HG03066 (cell line): ENCODE measurements at regions not wholly inside any gene's neighbourhood (a gene's known extent, or its start where the extent isn't known, plus 50 kb on each side); places are given as distances from the start of the nearest gene placed in this dataset.
"Not testable (repeated sequence)": the region's sequence is repeated elsewhere in the genome, so short reads cannot be mapped to it uniquely, and the experiment has no call there.

Experiments used
- ATAC-seq: cut with Tn5 transposase; IDR thresholded peaks from one replicate; pipeline ENCODE4 v1.9.1; 2021; ENCODE audit warnings: low read depth; ENCODE audit not compliant: unreplicated experiment

- ATAC-seq = no peak
Measured at GRCh38 chr6:137313928-137314855, 95.0 kb upstream of the IFNGR1 start.

GRCh38 chr6:137313211-137313610, 94.0 kb upstream of the IFNGR1 start:
- no peak for ATAC-seq

- ATAC-seq = no peak
Measured at GRCh38 chr6:137311940-137312339, 92.8 kb upstream of the IFNGR1 start.

DNA sequence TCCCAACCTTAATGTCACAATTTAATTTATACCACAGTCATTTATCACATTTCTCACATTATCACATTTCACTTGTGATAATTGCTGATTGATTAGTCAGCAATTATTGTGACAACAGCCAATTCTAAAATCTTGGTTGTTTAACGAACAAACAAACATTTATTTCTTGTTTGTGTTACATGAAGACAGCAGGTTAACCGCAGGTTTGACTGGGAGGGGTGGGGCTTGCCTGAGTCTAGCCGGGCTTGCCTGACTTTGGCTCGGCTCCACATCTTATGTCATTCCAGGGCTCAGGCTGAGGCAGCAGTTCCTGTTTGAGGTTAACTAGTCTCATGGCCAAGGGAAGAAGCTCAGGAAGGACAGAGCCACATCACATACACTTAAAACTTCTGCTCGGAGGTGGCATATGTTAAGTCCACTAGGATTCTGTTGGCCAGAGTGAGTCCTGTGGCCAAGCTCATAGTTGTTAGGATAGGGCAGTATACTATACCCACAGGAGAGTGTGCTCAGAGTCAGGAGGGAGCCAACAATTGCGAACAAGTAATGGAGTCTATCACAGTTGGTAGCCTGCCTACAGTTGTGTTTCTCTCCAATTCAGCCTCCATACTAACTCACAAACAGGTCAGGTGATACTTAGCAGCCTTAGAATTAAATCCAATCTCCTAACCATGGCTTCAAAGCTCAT, 90.0 kb upstream of the IFNGR1 start:
- ATAC-seq = no peak

DNA sequence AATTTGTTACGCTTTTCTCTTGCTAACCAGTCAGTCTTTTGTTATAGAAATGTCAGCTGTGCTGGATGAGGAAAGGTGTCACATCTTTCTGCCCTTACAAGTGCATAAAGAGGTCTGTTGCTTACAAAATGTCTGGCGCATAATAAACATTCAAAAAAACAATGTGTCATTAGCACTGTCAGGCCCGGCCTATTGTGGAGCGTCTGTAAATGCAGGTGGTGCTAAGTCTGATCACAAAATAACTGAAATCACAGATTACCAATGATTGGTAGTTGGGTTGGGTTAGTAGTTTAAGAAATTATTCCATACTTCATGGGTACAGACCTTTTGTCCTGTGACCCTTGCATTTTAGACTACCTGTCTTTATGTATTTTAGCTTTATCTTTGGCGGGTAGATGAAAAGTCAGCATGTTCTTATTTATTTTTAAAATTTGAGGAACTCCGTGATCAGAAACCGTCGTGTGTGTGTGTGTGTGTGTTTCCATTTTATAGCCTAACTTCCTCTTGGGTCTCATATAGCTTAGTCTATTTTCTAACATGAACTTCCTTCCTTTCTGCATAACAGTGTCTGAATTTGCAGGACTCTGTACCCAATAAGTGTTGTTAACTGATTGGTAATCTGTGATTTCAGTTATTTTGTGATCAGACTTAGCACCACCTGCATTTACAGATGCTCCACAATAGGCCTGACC, 88.1 kb upstream of the IFNGR1 start:
- ATAC-seq = no peak

DNA sequence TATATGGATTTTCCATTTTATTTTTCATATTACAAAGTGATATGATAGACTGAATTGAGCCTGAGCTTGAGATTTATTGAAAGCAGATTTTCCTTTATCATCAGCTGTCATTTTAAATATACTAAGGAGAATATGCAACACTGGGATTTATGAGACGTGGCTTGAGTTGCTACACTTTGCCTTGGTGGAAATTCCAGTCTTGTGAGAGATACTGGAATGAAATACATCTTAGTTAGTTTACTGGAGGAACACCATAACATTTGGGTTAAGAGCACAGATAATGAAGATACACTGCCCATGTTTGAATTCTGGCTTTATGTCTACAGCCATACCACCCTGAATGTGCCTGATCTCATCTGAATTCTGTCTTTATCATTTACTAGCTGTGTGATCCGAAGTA, 86.5 kb upstream of the IFNGR1 start:
- no peak for ATAC-seq

DNA sequence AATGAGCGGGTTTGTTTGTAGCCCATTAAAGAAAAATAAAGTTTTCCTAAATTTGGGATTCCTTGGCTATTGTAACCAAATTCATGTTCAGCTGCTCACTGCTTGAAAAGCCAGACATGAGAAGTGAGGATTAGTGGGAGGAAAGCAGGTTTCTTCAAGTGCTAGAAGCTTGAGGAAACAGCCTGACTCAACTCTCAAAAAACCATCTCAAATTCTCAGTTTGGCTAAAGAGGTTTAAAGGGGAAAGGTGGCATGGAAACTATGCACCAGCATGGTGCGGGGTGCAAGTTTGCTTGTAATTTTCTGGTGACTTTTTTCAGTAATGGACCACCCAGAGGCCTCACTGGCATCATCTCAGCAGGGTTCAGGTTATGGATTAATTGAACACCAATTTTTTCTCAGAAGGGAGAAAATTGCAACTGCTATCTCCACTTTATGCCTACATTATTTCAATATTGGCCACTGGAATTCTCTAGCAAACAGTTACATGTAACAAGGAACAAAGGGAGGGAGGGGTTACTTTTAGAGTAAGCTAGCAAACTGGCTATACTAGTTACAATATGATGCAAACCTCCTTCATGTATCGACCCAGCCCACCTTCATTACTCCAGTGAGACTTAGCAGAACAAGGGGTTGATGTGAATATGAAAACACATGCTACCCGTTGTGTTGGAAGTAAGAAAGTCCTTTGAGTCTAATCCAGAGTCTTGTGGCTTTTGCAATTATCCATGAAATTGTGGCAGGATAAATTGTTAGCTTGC, 85.0 kb upstream of the IFNGR1 start:
- no peak for ATAC-seq

GRCh38 chr6:137303441-137303840, 84.3 kb upstream of the IFNGR1 start:
- no peak for ATAC-seq

DNA sequence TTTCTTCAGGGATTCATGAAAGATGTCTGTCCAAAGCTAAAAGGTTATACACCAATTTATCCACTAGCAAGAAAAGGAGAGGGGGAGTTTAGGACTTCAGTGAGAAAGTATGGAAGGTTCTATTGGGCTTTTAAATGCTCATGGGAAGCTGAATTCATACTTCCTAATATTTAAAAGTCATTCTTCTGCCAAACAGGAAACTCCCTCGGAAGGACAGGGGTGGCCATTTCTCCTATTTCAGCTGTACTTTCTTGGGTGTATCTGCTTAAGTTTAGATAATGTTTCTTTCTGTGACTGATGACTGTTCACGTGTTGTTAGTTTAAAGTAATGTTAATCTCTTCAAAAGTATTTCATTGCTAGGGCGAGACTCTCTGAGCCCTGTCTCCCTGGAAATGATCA, 80.5 kb upstream of the IFNGR1 start:
- ATAC-seq = no peak

- no peak for ATAC-seq
Measured at GRCh38 chr6:137297887-137298286, 78.7 kb upstream of the IFNGR1 start.

GRCh38 chr6:137292326-137292725, 73.1 kb upstream of the IFNGR1 start:
- ATAC-seq = not testable (repeated sequence)

GRCh38 chr6:137291441-137291840, 72.3 kb upstream of the IFNGR1 start:
- ATAC-seq = no peak

DNA sequence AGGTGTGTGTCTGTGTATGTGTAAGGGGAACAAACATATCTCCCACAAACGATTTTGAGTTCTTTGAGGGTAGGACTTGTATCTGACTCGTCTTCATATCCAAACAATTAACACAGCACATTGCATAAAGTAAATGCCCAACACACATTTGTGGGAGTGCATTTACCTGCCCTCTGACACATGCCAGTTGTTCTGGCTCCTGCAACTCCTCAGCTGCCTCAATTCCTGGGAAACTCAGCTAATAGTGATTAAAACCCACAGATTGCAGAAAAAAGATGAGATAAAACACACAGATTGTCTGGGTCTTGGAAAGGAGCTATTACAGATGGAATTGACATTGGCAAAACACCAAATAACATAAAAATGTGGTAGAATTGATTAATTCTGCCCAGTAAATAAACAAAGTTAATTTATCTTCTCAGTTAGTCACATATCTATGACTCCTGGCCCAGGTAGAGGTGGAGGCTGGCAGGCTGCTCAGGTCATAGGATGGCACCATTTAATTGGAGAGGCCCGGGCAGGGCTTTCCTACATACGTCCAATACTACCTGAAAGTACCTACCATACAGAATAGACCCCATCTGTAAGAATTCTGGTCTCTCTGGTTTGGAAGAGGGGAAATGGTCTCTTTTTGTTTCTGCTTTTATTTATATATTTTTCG, 71.5 kb upstream of the IFNGR1 start:
- no peak for ATAC-seq

DNA sequence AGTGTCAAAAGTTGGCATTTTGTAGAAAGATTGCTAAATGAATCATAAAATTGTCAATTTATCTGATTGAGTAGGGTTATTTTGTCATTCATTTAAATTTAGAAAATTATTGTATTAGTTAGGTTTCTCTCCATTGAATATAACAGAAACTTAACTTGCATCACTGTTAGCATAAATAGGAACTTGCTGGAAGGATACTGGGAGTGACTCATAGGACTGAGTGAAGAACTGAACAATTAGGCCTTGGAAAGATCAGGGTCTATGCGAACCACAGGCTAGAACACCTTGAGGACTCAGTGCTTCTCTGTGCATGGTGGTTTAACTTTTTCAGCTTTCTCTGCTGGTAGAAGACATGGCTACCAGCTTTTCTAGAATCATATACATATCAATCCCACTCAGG, 67.7 kb upstream of the IFNGR1 start:
- ATAC-seq = no peak

DNA sequence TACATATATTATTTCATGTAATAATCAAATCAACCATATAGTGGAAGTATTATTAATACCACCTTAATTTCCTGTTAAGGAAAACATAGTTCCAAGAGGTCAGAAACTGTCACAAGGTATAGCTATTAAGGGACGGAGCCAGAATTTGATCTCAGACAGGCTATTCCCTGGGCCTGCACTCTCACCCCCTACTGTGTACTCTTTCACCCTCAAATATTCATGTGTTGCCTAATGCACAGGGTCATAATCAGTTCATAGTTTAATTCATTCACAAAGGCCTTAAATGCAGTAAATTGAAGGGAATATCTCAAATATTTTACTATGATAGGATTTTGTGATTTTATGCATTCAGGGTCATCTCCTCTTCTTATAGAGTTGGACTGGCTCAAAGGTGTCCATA, 67.2 kb upstream of the IFNGR1 start:
- ATAC-seq = no peak

DNA sequence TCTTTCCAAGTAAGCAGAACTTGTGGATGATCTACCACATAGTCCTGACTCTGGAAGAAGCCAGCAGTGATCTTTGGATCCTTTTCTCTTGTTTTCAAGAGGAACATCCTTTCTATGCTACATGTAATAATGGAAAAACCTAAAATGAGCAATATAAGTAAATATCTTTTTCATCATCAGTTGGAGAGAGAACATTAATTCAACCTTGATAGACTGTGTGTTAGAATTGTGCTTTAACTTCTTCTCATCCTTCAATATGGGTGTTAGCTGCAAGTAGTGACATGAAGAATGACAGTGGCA, 65.6 kb upstream of the IFNGR1 start:
- ATAC-seq = no peak

GRCh38 chr6:137283940-137284810, 65.0 kb upstream of the IFNGR1 start:
- ATAC-seq = peak; percentile 72

GRCh38 chr6:137283080-137283479, 63.9 kb upstream of the IFNGR1 start:
- ATAC-seq = no peak

DNA sequence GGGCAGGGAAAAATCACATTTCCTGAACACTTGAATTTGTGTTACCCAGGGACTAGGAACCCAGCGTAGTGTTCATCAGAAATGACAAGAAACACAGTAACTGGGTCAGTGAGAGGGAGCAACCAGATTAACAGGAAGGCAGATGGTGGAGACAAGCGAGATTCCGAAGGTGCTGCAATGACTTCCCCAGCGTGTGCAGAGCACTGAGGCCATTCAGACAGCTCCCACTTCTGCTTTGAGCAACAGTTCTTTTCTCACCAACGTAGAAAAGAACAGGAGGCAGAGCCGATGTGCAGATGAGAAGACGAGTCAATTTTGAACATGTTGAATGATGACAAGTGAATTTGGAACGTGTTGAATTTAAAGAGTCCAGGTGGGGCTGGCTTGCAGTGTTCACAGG, 63.1 kb upstream of the IFNGR1 start:
- no peak for ATAC-seq
